ENCODE measurements at regions not wholly inside any gene's neighbourhood (a gene's known extent, or its start where the extent isn't known, plus 50 kb on each side); places are given as distances from the start of the nearest gene placed in this dataset.

GRCh38 chr10:30759423-30759822 lies 129.9 kb upstream of the LYZL2 start:
- no peak overlapping the region for H3K4me3 ChIP-seq
- intact Hi-C loops (cut with DNase I; ENCODE audit: low total_unique reads), result no loop called here
- no peak for TF ChIP-seq POLR2A (IDR thresholded peaks at IDR 0.05)
- TF ChIP-seq, protein P1, sequence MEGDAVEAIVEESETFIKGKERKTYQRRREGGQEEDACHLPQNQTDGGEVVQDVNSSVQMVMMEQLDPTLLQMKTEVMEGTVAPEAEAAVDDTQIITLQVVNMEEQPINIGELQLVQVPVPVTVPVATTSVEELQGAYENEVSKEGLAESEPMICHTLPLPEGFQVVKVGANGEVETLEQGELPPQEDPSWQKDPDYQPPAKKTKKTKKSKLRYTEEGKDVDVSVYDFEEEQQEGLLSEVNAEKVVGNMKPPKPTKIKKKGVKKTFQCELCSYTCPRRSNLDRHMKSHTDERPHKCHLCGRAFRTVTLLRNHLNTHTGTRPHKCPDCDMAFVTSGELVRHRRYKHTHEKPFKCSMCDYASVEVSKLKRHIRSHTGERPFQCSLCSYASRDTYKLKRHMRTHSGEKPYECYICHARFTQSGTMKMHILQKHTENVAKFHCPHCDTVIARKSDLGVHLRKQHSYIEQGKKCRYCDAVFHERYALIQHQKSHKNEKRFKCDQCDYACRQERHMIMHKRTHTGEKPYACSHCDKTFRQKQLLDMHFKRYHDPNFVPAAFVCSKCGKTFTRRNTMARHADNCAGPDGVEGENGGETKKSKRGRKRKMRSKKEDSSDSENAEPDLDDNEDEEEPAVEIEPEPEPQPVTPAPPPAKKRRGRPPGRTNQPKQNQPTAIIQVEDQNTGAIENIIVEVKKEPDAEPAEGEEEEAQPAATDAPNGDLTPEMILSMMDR (IDR thresholded peaks at IDR 0.05), result no peak
- no peak overlapping the region for H3K27ac ChIP-seq
- H3K4me1 ChIP-seq, result no peaks in the 10 kb centered on the region
- H3K9me3 ChIP-seq, result no peaks in the 10 kb centered on the region
- H3K36me3 ChIP-seq, result no peaks in the 10 kb centered on the region
- no peak for DNase-seq
- no peaks in the 10 kb centered on the region for H3K27me3 ChIP-seq

DNA sequence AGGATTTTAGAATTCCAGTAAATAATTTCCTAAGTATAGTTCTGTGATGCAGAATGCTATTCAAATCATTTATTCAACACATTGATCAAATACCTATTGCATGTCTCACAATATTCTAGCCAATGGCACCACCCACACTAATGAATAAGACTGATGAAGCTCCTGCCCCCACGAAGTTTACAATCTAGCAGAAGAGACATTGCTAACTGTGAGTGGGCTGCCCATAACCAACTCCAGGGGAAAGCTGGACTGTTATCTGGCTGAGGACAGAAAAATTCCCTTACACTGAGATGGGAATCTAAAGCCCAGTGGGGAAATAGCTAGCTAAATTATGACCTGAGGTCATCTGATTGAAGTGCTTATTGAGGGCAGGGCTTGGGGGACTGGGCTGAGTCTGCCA lies 128.8 kb upstream of the LYZL2 start:
- DNase-seq, result no peak
- no peak overlapping the region for H3K27ac ChIP-seq
- TF ChIP-seq, protein P1 (IDR thresholded peaks at IDR 0.05), result no peak
- no peak for TF ChIP-seq POLR2A (IDR thresholded peaks at IDR 0.05)
- intact Hi-C loops (cut with DNase I; ENCODE audit: low total_unique reads), result no loop called here
- H3K4me3 ChIP-seq, result no peak overlapping the region
- no peaks in the 10 kb centered on the region for H3K36me3 ChIP-seq
- no peaks in the 10 kb centered on the region for H3K27me3 ChIP-seq
- H3K4me1 ChIP-seq, result no peaks in the 10 kb centered on the region
- no peaks in the 10 kb centered on the region for H3K9me3 ChIP-seq

- Histone ChIP-seq H3K27ac (no peak overlapping the region), H3K36me3 (no peaks in the 10 kb centered on the region), H3K27me3 (no peaks in the 10 kb centered on the region), H3K4me1 (no peaks in the 10 kb centered on the region), H3K9me3 (no peaks in the 10 kb centered on the region), H3K4me3 (no peak overlapping the region)
- DNase-seq, result no peak
- no peak for TF ChIP-seq POLR2A (IDR thresholded peaks at IDR 0.05)
- TF ChIP-seq, protein P1 (IDR thresholded peaks at IDR 0.05), result no peak
- intact Hi-C loops (cut with DNase I; ENCODE audit: low total_unique reads), result no loop called here
Measured at GRCh38 chr10:30756896-30757295, 127.3 kb upstream of the LYZL2 start.

DNA sequence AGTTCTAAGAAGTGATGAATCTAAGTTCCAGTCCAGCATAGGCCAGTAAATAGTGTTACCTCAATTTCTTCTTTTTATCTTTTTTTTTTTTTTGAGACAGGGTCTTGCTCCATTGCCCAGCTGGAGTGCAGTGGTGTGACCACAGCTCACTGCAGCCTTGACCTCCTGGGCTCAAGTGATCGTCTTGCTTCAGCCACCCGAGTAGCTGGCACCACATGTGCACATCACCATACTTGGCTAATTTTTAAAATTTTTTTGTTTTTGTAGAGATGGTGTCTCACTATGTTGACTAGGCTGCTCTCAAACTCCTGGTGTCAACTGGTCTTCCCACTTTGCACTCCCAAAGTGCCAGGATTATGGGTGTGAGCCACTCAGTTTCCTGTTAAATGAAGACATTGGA lies 126.6 kb upstream of the LYZL2 start:
- no peaks in the 10 kb centered on the region for H3K4me1 ChIP-seq
- TF ChIP-seq, protein P1 (IDR thresholded peaks at IDR 0.05), result no peak
- no peak for TF ChIP-seq POLR2A (IDR thresholded peaks at IDR 0.05)
- intact Hi-C loops (cut with DNase I; ENCODE audit: low total_unique reads), result no loop called here
- no peaks in the 10 kb centered on the region for H3K36me3 ChIP-seq
- no peaks in the 10 kb centered on the region for H3K27me3 ChIP-seq
- DNase-seq, result no peak
- peak overlapping the region in 1 of 2 donors; percentile 35 for H3K27ac ChIP-seq
- H3K4me3 ChIP-seq, result no peak overlapping the region
- H3K9me3 ChIP-seq, result no peaks in the 10 kb centered on the region

DNA sequence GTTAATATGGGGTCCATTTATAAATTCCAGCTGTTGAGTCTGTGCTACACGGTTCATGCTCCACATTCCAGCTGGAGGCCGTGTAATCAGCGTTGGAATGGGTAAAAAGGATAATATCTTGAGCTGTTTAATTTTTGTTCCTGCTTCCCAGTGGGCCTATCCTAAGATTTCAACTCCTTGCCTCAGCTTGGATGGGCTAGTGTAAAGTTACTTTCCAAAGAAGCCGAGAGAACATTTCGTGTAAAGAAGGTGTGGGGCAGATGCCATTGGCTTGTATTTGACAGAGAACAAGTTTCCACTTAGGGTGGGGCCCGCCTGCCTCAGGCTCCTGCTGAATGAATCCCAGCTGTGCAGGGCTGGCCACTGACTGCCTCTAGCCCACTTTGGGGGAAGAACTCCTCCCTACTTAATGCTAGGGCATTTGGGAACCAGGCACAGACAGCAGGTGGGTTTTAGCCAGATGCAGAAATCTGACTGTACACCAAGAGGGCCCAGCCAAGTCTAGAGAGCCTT lies 125.9 kb upstream of the LYZL2 start:
- TF ChIP-seq POLR2A (IDR thresholded peaks at IDR 0.05), result no peak
- TF ChIP-seq, protein P1 (IDR thresholded peaks at IDR 0.05), result no peak
- H3K9me3 ChIP-seq, result no peaks in the 10 kb centered on the region
- H3K36me3 ChIP-seq, result no peaks in the 10 kb centered on the region
- H3K4me1 ChIP-seq, result no peaks in the 10 kb centered on the region
- intact Hi-C loops (cut with DNase I; ENCODE audit: low total_unique reads), result no loop called here
- H3K27me3 ChIP-seq, result no peaks in the 10 kb centered on the region
- peak overlapping the region; percentile 35 to 51 for H3K27ac ChIP-seq
- DNase-seq, result no peak
- no peak overlapping the region for H3K4me3 ChIP-seq

Measured in uterus (tissue), 3 donors.